GM18499 (cell line): ENCODE measurements at regions not wholly inside any gene's neighbourhood (a gene's known extent, or its start where the extent isn't known, plus 50 kb on each side); places are given as distances from the start of the nearest gene placed in this dataset.
"Not testable (repeated sequence)": the region's sequence is repeated elsewhere in the genome, so short reads cannot be mapped to it uniquely, and the experiment has no call there.

ENCODE experiments used
- ATAC-seq: cut with Tn5 transposase; IDR thresholded peaks from one replicate; pipeline ENCODE4 v1.9.1; 2021; ENCODE audit warnings: moderate number of reproducible peaks; ENCODE audit not compliant: insufficient read depth, unreplicated experiment

DNA sequence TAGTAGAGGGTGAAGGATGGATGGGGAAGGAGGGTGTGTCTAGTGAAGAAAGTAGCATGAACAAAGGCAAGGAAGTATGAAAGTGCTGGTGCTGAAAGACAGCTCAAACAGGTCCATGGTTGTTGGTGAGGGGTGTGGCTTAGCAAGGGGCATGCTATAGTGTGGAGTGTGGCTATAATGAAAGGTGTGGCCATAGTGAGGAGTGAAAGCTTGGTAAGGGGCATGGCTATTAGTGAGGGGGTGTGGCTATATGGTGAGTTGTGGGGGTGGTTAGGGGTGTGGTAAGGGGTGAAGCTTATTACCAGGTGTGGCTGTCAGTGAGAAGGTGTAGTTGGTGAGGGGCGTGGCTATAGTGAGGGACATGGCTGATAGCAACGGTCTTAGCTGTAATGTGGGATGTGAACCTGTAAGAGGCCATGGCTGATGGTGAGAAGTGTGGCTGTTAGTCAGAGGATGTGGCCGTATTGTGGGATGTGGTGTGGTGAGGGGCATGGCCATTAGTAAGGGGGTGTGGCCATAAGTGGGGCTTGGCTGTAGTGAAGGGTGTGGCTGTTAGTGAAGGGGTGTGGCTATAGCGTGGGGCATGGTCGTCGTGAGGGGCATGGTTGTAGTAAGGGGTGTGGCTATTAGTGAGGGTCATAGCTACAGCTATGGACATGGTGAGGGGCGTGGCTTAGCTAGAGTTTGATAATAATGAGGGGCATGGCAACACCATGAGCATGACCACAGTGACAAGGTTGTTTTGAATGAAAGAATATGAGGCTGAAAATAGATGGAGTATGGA, 549.6 kb downstream of the FBXO15 start:
- ATAC-seq = no peak

- no peak for ATAC-seq
These were observed 552.9 kb downstream of the FBXO15 start for GRCh38 chr18:73594749-73595148.

DNA sequence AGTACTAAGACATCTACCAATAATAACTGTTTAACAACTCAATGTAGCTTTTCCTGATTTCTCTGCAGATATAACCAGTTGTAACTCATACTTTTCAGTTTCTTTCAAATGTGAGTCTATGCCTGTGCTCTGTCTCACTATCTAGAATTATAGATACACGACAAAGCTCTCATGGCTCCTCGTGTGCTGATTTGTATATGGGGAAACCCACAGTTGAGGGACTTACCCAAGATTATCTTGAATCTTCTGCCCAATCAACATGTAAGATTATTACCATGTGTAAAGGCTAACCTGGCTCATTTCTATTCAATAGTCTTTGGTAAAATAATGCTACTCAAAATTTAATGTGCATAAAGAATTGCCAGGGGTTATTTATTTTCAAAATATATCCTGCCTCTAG, 554.4 kb downstream of the FBXO15 start:
- ATAC-seq = no peak

DNA sequence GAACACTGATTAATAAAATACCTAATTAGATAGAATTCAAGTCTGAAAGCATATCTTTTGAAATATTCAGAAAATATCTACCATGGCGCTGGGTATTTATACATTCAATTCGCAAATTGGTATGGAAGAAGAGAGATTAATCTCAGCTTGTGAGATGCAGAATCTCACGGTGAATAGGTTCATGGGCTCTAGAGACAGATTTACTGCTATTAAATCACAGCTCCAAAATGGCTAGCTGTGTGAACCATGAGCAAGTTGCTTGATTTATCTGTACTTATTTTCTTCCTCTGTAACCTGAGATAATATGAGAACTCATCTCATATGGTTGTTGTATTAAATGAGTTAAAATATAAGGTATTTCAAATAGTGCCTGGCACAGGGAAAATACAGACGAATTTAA, 556.7 kb downstream of the FBXO15 start:
- no peak for ATAC-seq

DNA sequence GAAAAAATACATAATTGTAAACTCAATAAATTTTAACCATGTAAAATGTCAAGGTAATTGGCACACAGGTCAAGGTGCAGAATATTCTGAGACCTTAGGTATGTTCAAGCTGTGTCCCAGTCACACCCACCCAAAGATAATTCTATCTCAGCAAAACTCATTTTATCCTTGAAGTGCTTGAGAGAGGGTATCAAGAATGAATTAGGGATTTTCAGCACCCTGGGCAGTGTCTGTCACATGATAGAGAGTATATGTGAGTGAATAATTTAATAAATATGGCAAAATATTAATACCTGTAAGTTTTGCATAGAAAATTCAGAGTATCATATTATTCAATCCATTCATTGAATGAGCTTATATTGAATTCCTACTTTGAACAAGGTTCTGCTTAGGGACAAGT, 567.9 kb downstream of the FBXO15 start:
- no peak for ATAC-seq

- no peak for ATAC-seq
These were observed 570.3 kb downstream of the FBXO15 start for GRCh38 chr18:73577365-73577764.

DNA sequence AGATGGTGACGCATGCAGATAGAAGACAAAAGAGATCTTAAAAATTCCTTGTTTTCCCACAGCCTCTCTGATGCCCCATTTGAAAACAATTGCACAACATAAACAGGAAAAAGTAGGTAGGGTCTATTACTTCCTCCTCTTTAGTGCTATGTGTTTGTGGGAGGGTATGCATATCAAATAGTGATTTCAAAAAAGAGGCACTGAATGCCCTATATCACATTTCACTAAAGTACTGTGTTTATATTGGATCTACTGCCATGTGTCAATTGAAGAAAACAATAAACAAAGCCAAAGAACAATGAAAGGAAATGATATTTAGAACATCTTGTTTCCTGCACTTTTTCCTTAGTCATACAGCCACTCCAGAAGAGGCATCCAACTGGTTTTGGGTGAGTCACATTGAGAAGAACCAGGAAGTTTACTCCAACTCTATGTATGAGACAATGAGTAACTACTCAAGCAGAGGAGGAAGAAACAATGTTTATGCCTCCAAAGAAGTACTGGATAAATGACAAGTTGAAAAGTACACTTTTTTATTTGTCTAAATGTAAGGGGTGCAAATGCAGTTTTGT, 583.6 kb downstream of the FBXO15 start:
- no peak for ATAC-seq

- no peak for ATAC-seq
These were observed 584.3 kb downstream of the FBXO15 start for GRCh38 chr18:73563345-73563744.

- ATAC-seq = no peak
These were observed 590.7 kb downstream of the FBXO15 start for GRCh38 chr18:73556904-73557303.

GRCh38 chr18:73552171-73552570, 595.5 kb downstream of the FBXO15 start:
- ATAC-seq = no peak

- ATAC-seq = no peak
These were observed 596.4 kb downstream of the FBXO15 start for GRCh38 chr18:73551211-73551610.

GRCh38 chr18:73549236-73549635, 598.4 kb downstream of the FBXO15 start:
- no peak for ATAC-seq

- ATAC-seq = no peak
These were observed 602.2 kb downstream of the FBXO15 start for GRCh38 chr18:73545472-73545871.

GRCh38 chr18:73544617-73545016, 603.0 kb downstream of the FBXO15 start:
- no peak for ATAC-seq

GRCh38 chr18:73544032-73544431, 603.6 kb downstream of the FBXO15 start:
- no peak for ATAC-seq

- ATAC-seq = no peak
These were observed 611.6 kb downstream of the FBXO15 start for GRCh38 chr18:73535990-73536389.

DNA sequence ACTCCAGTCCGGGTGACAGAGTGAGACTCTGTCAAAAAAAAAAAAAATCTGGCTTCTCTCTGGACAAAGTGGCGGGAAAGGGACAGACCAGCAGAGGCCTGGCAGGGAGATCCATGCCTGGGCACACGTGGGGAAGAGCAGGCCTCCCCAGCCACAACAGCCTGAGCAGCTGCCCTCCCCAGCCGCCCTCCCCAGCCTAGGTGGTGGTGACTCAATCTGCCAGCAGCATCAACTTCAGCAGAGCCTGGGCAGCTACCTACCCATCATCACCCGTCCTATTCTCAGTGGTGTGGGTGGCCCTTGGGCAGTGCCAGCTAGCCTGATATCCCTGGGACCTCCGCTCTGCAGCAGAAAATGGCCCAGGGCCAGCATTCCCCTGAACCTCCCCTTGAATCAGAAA, 612.4 kb downstream of the FBXO15 start:
- ATAC-seq = no peak

GRCh38 chr18:73531601-73532000, 616.0 kb downstream of the FBXO15 start:
- ATAC-seq = no peak

DNA sequence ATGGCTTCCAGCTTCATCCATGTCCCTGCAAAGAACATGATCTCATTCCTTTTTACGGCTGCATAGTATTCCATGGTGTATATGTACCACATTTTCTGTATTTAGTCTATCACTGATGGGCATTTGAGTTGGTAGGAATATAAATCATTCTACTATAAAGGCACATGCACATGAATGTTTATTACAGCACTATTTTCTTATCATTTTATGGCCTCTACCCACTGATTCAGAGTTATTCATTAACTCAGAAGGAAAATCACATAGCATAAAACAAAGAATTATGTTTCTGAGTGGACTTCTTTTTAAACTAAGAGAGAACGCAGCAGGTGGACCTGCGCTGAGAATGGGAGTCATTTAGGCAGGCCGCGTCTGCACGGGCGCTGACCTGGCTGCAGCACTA, 619.6 kb downstream of the FBXO15 start:
- ATAC-seq = no peak

- no peak for ATAC-seq
These were observed 627.4 kb downstream of the FBXO15 start for GRCh38 chr18:73520229-73520628.

DNA sequence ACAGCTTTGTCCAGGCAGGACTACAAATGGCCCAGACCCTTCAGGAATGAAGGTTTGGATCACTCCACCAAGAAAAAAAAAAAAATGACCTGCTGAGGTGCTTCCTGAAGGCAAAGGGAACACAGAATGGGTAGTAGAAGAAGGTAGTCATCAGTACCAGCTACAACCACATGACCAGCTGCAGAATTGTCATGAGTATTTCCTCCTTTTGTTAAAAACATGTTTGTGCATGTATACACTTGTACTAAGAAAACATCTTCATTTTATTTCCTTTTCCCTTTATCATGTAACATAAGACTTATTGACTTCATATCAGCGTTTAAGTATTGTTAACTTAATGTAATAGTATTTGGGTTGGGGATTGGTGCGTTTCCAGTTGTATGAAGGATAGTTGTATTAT, 631.6 kb downstream of the FBXO15 start:
- not testable (repeated sequence) for ATAC-seq

- ATAC-seq = no peak
These were observed 633.2 kb downstream of the FBXO15 start for GRCh38 chr18:73514449-73514848.
